ENCODE measurements at regions not wholly inside any gene's neighbourhood (a gene's known extent, or its start where the extent isn't known, plus 50 kb on each side); places are given as distances from the start of the nearest gene placed in this dataset.

- H3K27me3 Mint-ChIP-seq = peaks cover 23% of the 10 kb centered on the region
- ATAC-seq (replicated peaks; ENCODE audit: extremely low read depth, poor library complexity, severe bottlenecking) = no peak
- DNase-seq (ENCODE audit: low spot score in 2 of 2) = no peak
- H3K27ac Mint-ChIP-seq (ENCODE audit: low read depth) = no peak overlapping the region
- H3K36me3 Mint-ChIP-seq (ENCODE audit: insufficient read depth) = peaks cover 2% of the 10 kb centered on the region
- no peaks in the 10 kb centered on the region for H3K9me3 Mint-ChIP-seq
- H3K4me3 Mint-ChIP-seq = no peak overlapping the region
- H3K4me1 Mint-ChIP-seq = peaks cover 6% of the 10 kb centered on the region
Measured at GRCh38 chr20:61104232-61104631, 147.8 kb upstream of the CDH4 start.

GRCh38 chr20:61105395-61105794 is 146.7 kb upstream of the CDH4 start:
- H3K36me3 Mint-ChIP-seq (ENCODE audit: insufficient read depth) = peaks cover 2% of the 10 kb centered on the region
- H3K27ac Mint-ChIP-seq (ENCODE audit: low read depth) = no peak overlapping the region
- H3K9me3 Mint-ChIP-seq = no peaks in the 10 kb centered on the region
- ATAC-seq (replicated peaks; ENCODE audit: extremely low read depth, poor library complexity, severe bottlenecking) (no peak), DNase-seq (ENCODE audit: low spot score in 2 of 2) (no peak)
- peaks cover 23% of the 10 kb centered on the region for H3K27me3 Mint-ChIP-seq
- no peak overlapping the region for H3K4me3 Mint-ChIP-seq
- H3K4me1 Mint-ChIP-seq = peaks cover 6% of the 10 kb centered on the region

GRCh38 chr20:61106438-61106837 is 145.6 kb upstream of the CDH4 start:
- H3K9me3 Mint-ChIP-seq = no peaks in the 10 kb centered on the region
- DNase-seq (ENCODE audit: low spot score in 2 of 2) (no peak), ATAC-seq (replicated peaks; ENCODE audit: extremely low read depth, poor library complexity, severe bottlenecking) (no peak)
- no peak overlapping the region for H3K4me3 Mint-ChIP-seq
- peaks cover 25% of the 10 kb centered on the region for H3K27me3 Mint-ChIP-seq
- H3K36me3 Mint-ChIP-seq (ENCODE audit: insufficient read depth) = peaks cover under 1% of the 10 kb centered on the region
- H3K27ac Mint-ChIP-seq (ENCODE audit: low read depth) = no peak overlapping the region
- H3K4me1 Mint-ChIP-seq = peaks cover 3% of the 10 kb centered on the region

- Mint-ChIP-seq H3K4me3 (no peak overlapping the region), H3K36me3 (ENCODE audit: insufficient read depth) (no peaks in the 10 kb centered on the region)
- ATAC-seq (replicated peaks; ENCODE audit: extremely low read depth, poor library complexity, severe bottlenecking) = no peak
Measured at GRCh38 chr20:61109221-61109805, 142.7 kb upstream of the CDH4 start.

GRCh38 chr20:61112515-61112914 is 139.5 kb upstream of the CDH4 start:
- no peaks in the 10 kb centered on the region for H3K36me3 Mint-ChIP-seq (ENCODE audit: insufficient read depth)
- ATAC-seq (replicated peaks; ENCODE audit: extremely low read depth, poor library complexity, severe bottlenecking) (no peak), DNase-seq (ENCODE audit: low spot score in 2 of 2) (no peak)
- no peak overlapping the region for H3K4me3 Mint-ChIP-seq
- H3K9me3 Mint-ChIP-seq = no peaks in the 10 kb centered on the region
- H3K27ac Mint-ChIP-seq (ENCODE audit: low read depth) = no peak overlapping the region
- peaks cover 26% of the 10 kb centered on the region for H3K27me3 Mint-ChIP-seq
- H3K4me1 Mint-ChIP-seq = no peaks in the 10 kb centered on the region

More at GRCh38 chr20:61109221-61109805, 142.7 kb upstream of the CDH4 start:
- H3K27me3 Mint-ChIP-seq = peaks cover 33% of the 10 kb centered on the region
- no peak for DNase-seq (ENCODE audit: low spot score in 2 of 2)
- H3K9me3 Mint-ChIP-seq = no peaks in the 10 kb centered on the region
- no peak overlapping the region for H3K27ac Mint-ChIP-seq (ENCODE audit: low read depth)
- H3K4me1 Mint-ChIP-seq = no peaks in the 10 kb centered on the region

GRCh38 chr20:61113731-61114130 is 138.3 kb upstream of the CDH4 start:
- DNase-seq (ENCODE audit: low spot score in 2 of 2) = no peak
- no peak for ATAC-seq (replicated peaks; ENCODE audit: extremely low read depth, poor library complexity, severe bottlenecking)
- no peak overlapping the region for H3K27ac Mint-ChIP-seq (ENCODE audit: low read depth)
- H3K4me3 Mint-ChIP-seq = no peak overlapping the region
- H3K4me1 Mint-ChIP-seq = no peaks in the 10 kb centered on the region
- peaks cover 36% of the 10 kb centered on the region for H3K27me3 Mint-ChIP-seq
- no peaks in the 10 kb centered on the region for H3K36me3 Mint-ChIP-seq (ENCODE audit: insufficient read depth)
- H3K9me3 Mint-ChIP-seq = no peaks in the 10 kb centered on the region

- Mint-ChIP-seq H3K4me3 (no peak overlapping the region), H3K36me3 (ENCODE audit: insufficient read depth) (no peaks in the 10 kb centered on the region), H3K4me1 (no peaks in the 10 kb centered on the region), H3K27me3 (peaks cover 38% of the 10 kb centered on the region), H3K9me3 (no peaks in the 10 kb centered on the region), H3K27ac (ENCODE audit: low read depth) (no peak overlapping the region)
- no peak for DNase-seq (ENCODE audit: low spot score in 2 of 2)
- ATAC-seq (replicated peaks; ENCODE audit: extremely low read depth, poor library complexity, severe bottlenecking) = no peak
Measured at GRCh38 chr20:61114493-61115175, 137.4 kb upstream of the CDH4 start.

- H3K4me1 Mint-ChIP-seq = peaks cover 2% of the 10 kb centered on the region
- peaks cover 38% of the 10 kb centered on the region for H3K27me3 Mint-ChIP-seq
- no peaks in the 10 kb centered on the region for H3K9me3 Mint-ChIP-seq
Measured at GRCh38 chr20:61115364-61116065, 136.5 kb upstream of the CDH4 start.

GRCh38 chr20:61117725-61118124 is 134.3 kb upstream of the CDH4 start:
- Mint-ChIP-seq H3K27me3 (peaks cover 31% of the 10 kb centered on the region), H3K36me3 (ENCODE audit: insufficient read depth) (no peaks in the 10 kb centered on the region), H3K9me3 (no peaks in the 10 kb centered on the region), H3K4me1 (peaks cover 6% of the 10 kb centered on the region), H3K27ac (ENCODE audit: low read depth) (no peak overlapping the region), H3K4me3 (no peak overlapping the region)
- no peak for ATAC-seq (replicated peaks; ENCODE audit: extremely low read depth, poor library complexity, severe bottlenecking)
- DNase-seq (ENCODE audit: low spot score in 2 of 2) = no peak

More at GRCh38 chr20:61115364-61116065, 136.5 kb upstream of the CDH4 start:
- Mint-ChIP-seq H3K36me3 (ENCODE audit: insufficient read depth) (no peaks in the 10 kb centered on the region), H3K4me3 (no peak overlapping the region), H3K27ac (ENCODE audit: low read depth) (no peak overlapping the region)
- DNase-seq (ENCODE audit: low spot score in 2 of 2) (no peak), ATAC-seq (replicated peaks; ENCODE audit: extremely low read depth, poor library complexity, severe bottlenecking) (no peak)

- ATAC-seq (replicated peaks; ENCODE audit: extremely low read depth, poor library complexity, severe bottlenecking) = no peak
- Mint-ChIP-seq H3K4me1 (peaks cover 6% of the 10 kb centered on the region), H3K36me3 (ENCODE audit: insufficient read depth) (no peaks in the 10 kb centered on the region), H3K27me3 (peaks cover 36% of the 10 kb centered on the region), H3K4me3 (no peak overlapping the region), H3K27ac (ENCODE audit: low read depth) (no peak overlapping the region), H3K9me3 (no peaks in the 10 kb centered on the region)
- no peak for DNase-seq (ENCODE audit: low spot score in 2 of 2)
Measured at GRCh38 chr20:61118429-61119224, 133.4 kb upstream of the CDH4 start.

GRCh38 chr20:61119273-61119672 is 132.8 kb upstream of the CDH4 start:
- Mint-ChIP-seq H3K9me3 (no peaks in the 10 kb centered on the region), H3K27ac (ENCODE audit: low read depth) (no peak overlapping the region), H3K4me1 (peaks cover 6% of the 10 kb centered on the region), H3K27me3 (peaks cover 36% of the 10 kb centered on the region), H3K4me3 (no peak overlapping the region), H3K36me3 (ENCODE audit: insufficient read depth) (no peaks in the 10 kb centered on the region)
- DNase-seq (ENCODE audit: low spot score in 2 of 2) = no peak
- no peak for ATAC-seq (replicated peaks; ENCODE audit: extremely low read depth, poor library complexity, severe bottlenecking)

GRCh38 chr20:61119794-61120410 is 132.2 kb upstream of the CDH4 start:
- no peak overlapping the region for H3K27ac Mint-ChIP-seq (ENCODE audit: low read depth)
- no peaks in the 10 kb centered on the region for H3K9me3 Mint-ChIP-seq
- peaks cover 36% of the 10 kb centered on the region for H3K27me3 Mint-ChIP-seq
- no peak for DNase-seq (ENCODE audit: low spot score in 2 of 2)
- no peaks in the 10 kb centered on the region for H3K36me3 Mint-ChIP-seq (ENCODE audit: insufficient read depth)
- no peak for ATAC-seq (replicated peaks; ENCODE audit: extremely low read depth, poor library complexity, severe bottlenecking)
- H3K4me1 Mint-ChIP-seq = peaks cover 6% of the 10 kb centered on the region
- no peak overlapping the region for H3K4me3 Mint-ChIP-seq
